ENCODE measurements at regions not wholly inside any gene's neighbourhood (a gene's known extent, or its start where the extent isn't known, plus 50 kb on each side); places are given as distances from the start of the nearest gene placed in this dataset.

- Histone ChIP-seq H3K27ac (no peak overlapping the region), H3K36me3 (no peaks in the 10 kb centered on the region), H3K27me3 (peaks cover 0 to 9% of the 10 kb centered on the region in 2 donors), H3K9me3 (no peaks in the 10 kb centered on the region), H3K4me1 (no peaks in the 10 kb centered on the region), H3K4me3 (no peak overlapping the region)
- intact Hi-C loops (cut with DNase I; ENCODE audit: low total_unique reads): no loop called here
- DNase-seq (ENCODE audit: low spot score in 2 of 2): no peak
- TF ChIP-seq CTCF (IDR thresholded peaks at IDR 0.05): no peak
- TF ChIP-seq POLR2A (IDR thresholded peaks at IDR 0.05): no peak
- TF ChIP-seq POLR2AphosphoS5 (IDR thresholded peaks at IDR 0.05): no peak
Measured at GRCh38 chr10:117720931-117721835, 178.6 kb downstream of the EMX2 start.

- Histone ChIP-seq H3K9me3 (no peaks in the 10 kb centered on the region), H3K36me3 (no peaks in the 10 kb centered on the region), H3K27me3 (peaks cover 0 to 9% of the 10 kb centered on the region in 2 donors), H3K4me3 (no peak overlapping the region), H3K27ac (no peak overlapping the region), H3K4me1 (no peaks in the 10 kb centered on the region)
- no peak for DNase-seq (ENCODE audit: low spot score in 2 of 2)
- intact Hi-C loops (cut with DNase I; ENCODE audit: low total_unique reads): no loop called here
- TF ChIP-seq POLR2AphosphoS5 (IDR thresholded peaks at IDR 0.05): no peak
- no peak for TF ChIP-seq CTCF (IDR thresholded peaks at IDR 0.05)
Measured at GRCh38 chr10:117721873-117722272, 179.3 kb downstream of the EMX2 start.

GRCh38 chr10:117723343-117723742 is 180.8 kb downstream of the EMX2 start:
- no peak overlapping the region for H3K4me3 ChIP-seq
- H3K4me1 ChIP-seq: no peaks in the 10 kb centered on the region
- peaks cover 0 to 9% of the 10 kb centered on the region in 2 donors for H3K27me3 ChIP-seq
- no peaks in the 10 kb centered on the region for H3K9me3 ChIP-seq
- no peak for DNase-seq (ENCODE audit: low spot score in 2 of 2)
- H3K27ac ChIP-seq: no peak overlapping the region
- H3K36me3 ChIP-seq: no peaks in the 10 kb centered on the region
- TF ChIP-seq CTCF (IDR thresholded peaks at IDR 0.05) (no peak), POLR2A (IDR thresholded peaks at IDR 0.05) (no peak), POLR2AphosphoS5 (IDR thresholded peaks at IDR 0.05) (no peak)
- intact Hi-C loops (cut with DNase I; ENCODE audit: low total_unique reads): no loop called here

- intact Hi-C loops (cut with DNase I; ENCODE audit: low total_unique reads): no loop called here
- Histone ChIP-seq H3K36me3 (no peaks in the 10 kb centered on the region), H3K4me3 (no peak overlapping the region), H3K4me1 (no peaks in the 10 kb centered on the region), H3K27ac (no peak overlapping the region), H3K9me3 (no peaks in the 10 kb centered on the region), H3K27me3 (peaks cover 0 to 12% of the 10 kb centered on the region in 2 donors)
- TF ChIP-seq CTCF (IDR thresholded peaks at IDR 0.05): no peak
- TF ChIP-seq POLR2AphosphoS5 (IDR thresholded peaks at IDR 0.05): no peak
- TF ChIP-seq POLR2A (IDR thresholded peaks at IDR 0.05): no peak
- no peak for DNase-seq (ENCODE audit: low spot score in 2 of 2)
Measured at GRCh38 chr10:117725993-117726392, 183.4 kb downstream of the EMX2 start.

GRCh38 chr10:117726596-117727295 is 184.2 kb downstream of the EMX2 start:
- Histone ChIP-seq H3K9me3 (no peaks in the 10 kb centered on the region), H3K4me3 (no peak overlapping the region), H3K36me3 (no peaks in the 10 kb centered on the region), H3K27ac (no peak overlapping the region), H3K27me3 (peaks cover 0 to 16% of the 10 kb centered on the region in 2 donors), H3K4me1 (no peaks in the 10 kb centered on the region)
- no peak for TF ChIP-seq CTCF (IDR thresholded peaks at IDR 0.05)
- TF ChIP-seq POLR2AphosphoS5 (IDR thresholded peaks at IDR 0.05): no peak
- TF ChIP-seq POLR2A (IDR thresholded peaks at IDR 0.05): no peak
- no peak for DNase-seq (ENCODE audit: low spot score in 2 of 2)
- intact Hi-C loops (cut with DNase I; ENCODE audit: low total_unique reads): no loop called here
